ENCODE measurements at regions not wholly inside any gene's neighbourhood (a gene's known extent, or its start where the extent isn't known, plus 50 kb on each side); places are given as distances from the start of the nearest gene placed in this dataset.

GRCh38 chr5:158525663-158526062, 574.1 kb downstream of the EBF1 start:
- TF ChIP-seq ZNF532 (CRISPR knock-in tag; IDR thresholded peaks at IDR 0.05; ENCODE audit: borderline replicate concordance) (no peak), FOXJ3 (CRISPR knock-in tag; IDR thresholded peaks at IDR 0.05; ENCODE audit: borderline replicate concordance) (no peak), ATF1 (CRISPR knock-in tag; IDR thresholded peaks at IDR 0.05) (no peak), CTCF (IDR thresholded peaks at IDR 0.05) (no peak)

Measured in WTC11 (cell line).